Upper lobe of left lung (tissue), 4 donors: ENCODE measurements at regions not wholly inside any gene's neighbourhood (a gene's known extent, or its start where the extent isn't known, plus 50 kb on each side); places are given as distances from the start of the nearest gene placed in this dataset.

Experiments used
- EP300 ChIP-seq, 4 donors: sonication (generic); formaldehyde crosslinking; IDR thresholded peaks; one replicate each; pipeline ENCODE4 v1.5.1; 2017; ENCODE audit warnings: antibody characterized with exemption in 4 of 4, control low read depth in 2 of 4
- POLR2A ChIP-seq, 4 donors: fragments of 450-650 bp; IDR thresholded peaks; one replicate each; pipeline ENCODE4 v1.5.1; 2016 to 2017; ENCODE audit warnings: antibody characterized with exemption in 4 of 4, mild to moderate bottlenecking in 2 of 4

DNA sequence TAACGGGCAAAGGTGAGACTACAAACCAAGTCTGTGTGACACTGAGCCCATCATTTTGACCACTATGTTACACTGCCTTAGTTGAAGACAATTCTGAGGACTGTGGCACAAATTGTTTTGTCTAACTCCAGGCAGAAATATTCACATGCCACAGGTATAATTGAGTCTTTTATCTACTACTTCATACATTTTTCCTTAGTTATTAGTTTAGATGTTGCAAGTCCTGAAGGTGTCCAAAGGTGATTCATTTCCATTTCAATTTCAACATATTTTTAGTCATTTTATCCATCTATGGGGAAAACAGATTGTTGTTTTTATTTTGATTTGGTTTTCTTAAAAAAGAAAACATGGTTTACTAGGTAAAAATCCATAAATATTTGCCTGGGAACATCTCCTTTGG is 341.7 kb upstream of the SMIM31 start:
- no peak for TF ChIP-seq EP300 (IDR thresholded peaks at IDR 0.05)
- TF ChIP-seq POLR2A (IDR thresholded peaks at IDR 0.05): no peak
